DOHH2 (cell line): ENCODE measurements at regions not wholly inside any gene's neighbourhood (a gene's known extent, or its start where the extent isn't known, plus 50 kb on each side); places are given as distances from the start of the nearest gene placed in this dataset.

Source experiments
- EZH2phosphoT487 ChIP-seq: fragments of 200-600 bp; sonication (generic); IDR thresholded peaks from 2 replicates; pipeline ENCODE4 v1.6.1; 2017; ENCODE audit warnings: borderline replicate concordance, mild to moderate bottlenecking, antibody characterized with exemption, low read length, moderate library complexity, mixed read lengths
- TF ChIP-seq, protein P1 (sequence below): fragments of 200-600 bp; sonication (generic); IDR thresholded peaks from one replicate; pipeline ENCODE4 v1.5.1; 2014; ENCODE audit warnings: antibody characterized with exemption, mild to moderate bottlenecking, low read depth, low read length; ENCODE audit not compliant: poor library complexity, severe bottlenecking

GRCh38 chr1:214843281-214843680 lies 239.3 kb upstream of the KCNK2 start:
- TF ChIP-seq, protein P1, sequence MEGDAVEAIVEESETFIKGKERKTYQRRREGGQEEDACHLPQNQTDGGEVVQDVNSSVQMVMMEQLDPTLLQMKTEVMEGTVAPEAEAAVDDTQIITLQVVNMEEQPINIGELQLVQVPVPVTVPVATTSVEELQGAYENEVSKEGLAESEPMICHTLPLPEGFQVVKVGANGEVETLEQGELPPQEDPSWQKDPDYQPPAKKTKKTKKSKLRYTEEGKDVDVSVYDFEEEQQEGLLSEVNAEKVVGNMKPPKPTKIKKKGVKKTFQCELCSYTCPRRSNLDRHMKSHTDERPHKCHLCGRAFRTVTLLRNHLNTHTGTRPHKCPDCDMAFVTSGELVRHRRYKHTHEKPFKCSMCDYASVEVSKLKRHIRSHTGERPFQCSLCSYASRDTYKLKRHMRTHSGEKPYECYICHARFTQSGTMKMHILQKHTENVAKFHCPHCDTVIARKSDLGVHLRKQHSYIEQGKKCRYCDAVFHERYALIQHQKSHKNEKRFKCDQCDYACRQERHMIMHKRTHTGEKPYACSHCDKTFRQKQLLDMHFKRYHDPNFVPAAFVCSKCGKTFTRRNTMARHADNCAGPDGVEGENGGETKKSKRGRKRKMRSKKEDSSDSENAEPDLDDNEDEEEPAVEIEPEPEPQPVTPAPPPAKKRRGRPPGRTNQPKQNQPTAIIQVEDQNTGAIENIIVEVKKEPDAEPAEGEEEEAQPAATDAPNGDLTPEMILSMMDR, result no peak
- no peak for TF ChIP-seq EZH2phosphoT487
